ENCODE measurements at regions not wholly inside any gene's neighbourhood (a gene's known extent, or its start where the extent isn't known, plus 50 kb on each side); places are given as distances from the start of the nearest gene placed in this dataset.

DNA sequence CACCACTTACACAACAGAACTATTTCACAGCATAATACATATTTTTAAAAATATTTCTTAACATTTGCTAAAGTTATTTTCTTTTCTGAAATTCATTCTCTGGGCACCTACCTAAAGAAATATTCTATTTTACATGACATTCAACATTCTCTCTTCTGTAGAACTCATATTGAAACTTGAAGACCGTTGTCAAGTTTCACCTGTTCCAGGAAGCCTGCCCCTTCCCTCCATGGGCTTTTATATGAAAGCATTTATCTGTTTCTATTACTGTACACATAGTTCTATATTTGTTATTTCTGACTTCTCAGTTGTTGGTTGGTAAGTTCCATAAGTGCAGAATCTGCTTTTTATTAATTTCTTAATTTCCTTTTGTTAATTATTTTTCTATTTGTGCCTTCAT is 204.3 kb upstream of the ALCAM start:
- TF ChIP-seq, protein P1, sequence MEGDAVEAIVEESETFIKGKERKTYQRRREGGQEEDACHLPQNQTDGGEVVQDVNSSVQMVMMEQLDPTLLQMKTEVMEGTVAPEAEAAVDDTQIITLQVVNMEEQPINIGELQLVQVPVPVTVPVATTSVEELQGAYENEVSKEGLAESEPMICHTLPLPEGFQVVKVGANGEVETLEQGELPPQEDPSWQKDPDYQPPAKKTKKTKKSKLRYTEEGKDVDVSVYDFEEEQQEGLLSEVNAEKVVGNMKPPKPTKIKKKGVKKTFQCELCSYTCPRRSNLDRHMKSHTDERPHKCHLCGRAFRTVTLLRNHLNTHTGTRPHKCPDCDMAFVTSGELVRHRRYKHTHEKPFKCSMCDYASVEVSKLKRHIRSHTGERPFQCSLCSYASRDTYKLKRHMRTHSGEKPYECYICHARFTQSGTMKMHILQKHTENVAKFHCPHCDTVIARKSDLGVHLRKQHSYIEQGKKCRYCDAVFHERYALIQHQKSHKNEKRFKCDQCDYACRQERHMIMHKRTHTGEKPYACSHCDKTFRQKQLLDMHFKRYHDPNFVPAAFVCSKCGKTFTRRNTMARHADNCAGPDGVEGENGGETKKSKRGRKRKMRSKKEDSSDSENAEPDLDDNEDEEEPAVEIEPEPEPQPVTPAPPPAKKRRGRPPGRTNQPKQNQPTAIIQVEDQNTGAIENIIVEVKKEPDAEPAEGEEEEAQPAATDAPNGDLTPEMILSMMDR (IDR thresholded peaks at IDR 0.05), result no peak
- Mint-ChIP-seq H3K27ac (ENCODE audit: unreplicated experiment) (no peak overlapping the region), H3K36me3 (ENCODE audit: unreplicated experiment) (no peaks in the 10 kb centered on the region), H3K9me3 (ENCODE audit: unreplicated experiment) (peaks cover 6% of the 10 kb centered on the region), H3K4me3 (ENCODE audit: unreplicated experiment) (no peak overlapping the region), H3K27me3 (ENCODE audit: unreplicated experiment) (no peaks in the 10 kb centered on the region), H3K4me1 (ENCODE audit: unreplicated experiment) (peaks cover 20% of the 10 kb centered on the region)
- DNase-seq (ENCODE audit: extremely low spot score, unreplicated experiment), result no peak

DNA sequence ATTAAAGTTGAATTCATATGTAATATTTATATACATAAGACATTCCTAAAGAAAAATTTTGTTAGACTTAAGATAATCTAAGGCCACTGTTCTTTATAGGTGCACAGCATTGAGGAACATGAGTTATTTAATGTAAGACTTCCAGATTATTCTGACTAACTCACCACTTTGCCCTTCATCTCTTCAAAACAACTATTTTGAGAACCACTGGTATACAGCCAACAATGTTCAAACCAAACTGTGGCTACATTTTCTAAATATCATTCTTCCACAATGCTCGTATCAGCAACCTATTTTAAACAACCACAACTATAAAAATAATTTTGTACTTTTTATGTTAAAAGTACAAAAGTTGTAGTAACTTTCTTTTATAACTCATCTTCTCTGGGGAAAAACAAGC is 199.8 kb upstream of the ALCAM start:
- H3K4me3 Mint-ChIP-seq (ENCODE audit: unreplicated experiment), result no peak overlapping the region
- no peak overlapping the region for H3K27ac Mint-ChIP-seq (ENCODE audit: unreplicated experiment)
- H3K36me3 Mint-ChIP-seq (ENCODE audit: unreplicated experiment), result no peaks in the 10 kb centered on the region
- no peaks in the 10 kb centered on the region for H3K27me3 Mint-ChIP-seq (ENCODE audit: unreplicated experiment)
- TF ChIP-seq, protein P1 (IDR thresholded peaks at IDR 0.05), result no peak
- H3K9me3 Mint-ChIP-seq (ENCODE audit: unreplicated experiment), result peaks cover 6% of the 10 kb centered on the region
- H3K4me1 Mint-ChIP-seq (ENCODE audit: unreplicated experiment), result peaks cover 15% of the 10 kb centered on the region
- DNase-seq (ENCODE audit: extremely low spot score, unreplicated experiment), result no peak

DNA sequence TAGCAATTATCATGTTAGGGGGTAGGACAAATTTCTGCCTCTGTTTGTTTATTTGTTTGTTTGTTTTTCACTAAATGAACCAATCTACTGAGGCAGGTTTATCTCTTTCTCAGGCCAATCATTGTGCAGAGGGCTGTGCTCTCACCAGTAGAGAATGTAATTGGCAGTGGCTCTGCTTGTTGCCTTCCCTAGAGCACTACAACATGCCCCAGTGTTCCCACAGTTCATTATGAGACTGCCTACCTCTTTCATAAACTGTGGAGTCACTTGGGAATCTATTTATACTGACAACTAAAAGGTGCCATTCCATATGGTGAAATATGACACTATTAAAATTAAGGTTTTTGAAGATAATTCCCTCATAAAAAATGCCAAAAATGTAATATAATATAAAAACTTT is 196.3 kb upstream of the ALCAM start:
- peaks cover 2% of the 10 kb centered on the region for H3K9me3 Mint-ChIP-seq (ENCODE audit: unreplicated experiment)
- TF ChIP-seq, protein P1 (IDR thresholded peaks at IDR 0.05), result no peak
- H3K4me3 Mint-ChIP-seq (ENCODE audit: unreplicated experiment), result no peak overlapping the region
- no peaks in the 10 kb centered on the region for H3K36me3 Mint-ChIP-seq (ENCODE audit: unreplicated experiment)
- H3K4me1 Mint-ChIP-seq (ENCODE audit: unreplicated experiment), result peaks cover 4% of the 10 kb centered on the region
- DNase-seq (ENCODE audit: extremely low spot score, unreplicated experiment), result no peak
- no peak overlapping the region for H3K27ac Mint-ChIP-seq (ENCODE audit: unreplicated experiment)
- no peaks in the 10 kb centered on the region for H3K27me3 Mint-ChIP-seq (ENCODE audit: unreplicated experiment)

DNA sequence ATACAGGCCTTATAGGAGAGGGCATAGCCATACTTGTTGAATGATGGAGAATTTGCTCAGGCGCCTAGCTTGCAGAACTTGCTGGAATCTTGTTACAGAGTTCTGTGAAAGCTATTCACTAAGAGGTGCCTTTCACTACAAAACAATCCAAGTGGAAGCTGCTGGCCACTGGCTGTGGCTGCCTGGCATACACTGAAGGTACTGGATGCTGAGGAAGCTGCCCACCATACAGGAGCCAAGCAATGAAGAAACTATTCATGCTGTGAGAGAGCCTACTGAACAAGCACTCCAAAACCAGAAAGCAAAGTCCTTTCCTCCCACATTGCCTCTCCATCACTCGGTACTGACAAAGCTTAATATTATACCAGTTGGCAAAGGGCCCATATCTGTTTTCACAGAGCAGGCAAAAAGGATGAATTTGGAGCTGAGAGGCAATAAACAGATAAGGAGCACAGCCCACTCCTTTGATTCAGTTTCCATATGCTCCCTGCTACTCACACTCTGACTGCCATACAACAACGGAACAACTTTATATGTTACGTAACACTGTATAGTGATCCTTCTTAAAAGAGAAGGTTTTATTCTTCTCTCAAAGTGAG is 192.6 kb upstream of the ALCAM start:
- no peaks in the 10 kb centered on the region for H3K27me3 Mint-ChIP-seq (ENCODE audit: unreplicated experiment)
- no peak overlapping the region for H3K4me3 Mint-ChIP-seq (ENCODE audit: unreplicated experiment)
- H3K9me3 Mint-ChIP-seq (ENCODE audit: unreplicated experiment), result no peaks in the 10 kb centered on the region
- TF ChIP-seq, protein P1 (IDR thresholded peaks at IDR 0.05), result no peak
- no peak overlapping the region for H3K27ac Mint-ChIP-seq (ENCODE audit: unreplicated experiment)
- peaks cover 3% of the 10 kb centered on the region for H3K4me1 Mint-ChIP-seq (ENCODE audit: unreplicated experiment)
- no peak for DNase-seq (ENCODE audit: extremely low spot score, unreplicated experiment)
- no peaks in the 10 kb centered on the region for H3K36me3 Mint-ChIP-seq (ENCODE audit: unreplicated experiment)

DNA sequence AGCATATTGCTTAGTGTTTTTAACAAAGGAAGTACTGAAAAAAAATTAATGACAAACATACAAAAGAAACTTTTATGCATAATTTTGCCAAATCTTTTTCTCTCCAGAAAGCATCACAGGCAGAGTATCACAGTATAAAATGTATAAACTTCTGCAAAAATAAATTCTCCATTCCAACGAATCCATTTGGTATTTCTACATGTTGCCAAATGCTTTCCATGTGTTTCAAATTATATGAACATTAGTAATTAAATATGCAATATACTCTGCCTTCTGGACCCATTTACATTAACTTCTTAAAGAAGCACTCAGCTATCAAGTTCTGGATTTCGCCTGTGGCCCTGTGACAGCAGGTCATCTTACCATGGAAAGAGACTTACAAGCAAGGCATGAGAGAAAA is 189.1 kb upstream of the ALCAM start:
- Mint-ChIP-seq H3K36me3 (ENCODE audit: unreplicated experiment) (no peaks in the 10 kb centered on the region), H3K9me3 (ENCODE audit: unreplicated experiment) (peaks cover 3% of the 10 kb centered on the region), H3K27ac (ENCODE audit: unreplicated experiment) (no peak overlapping the region), H3K27me3 (ENCODE audit: unreplicated experiment) (no peaks in the 10 kb centered on the region), H3K4me3 (ENCODE audit: unreplicated experiment) (no peak overlapping the region), H3K4me1 (ENCODE audit: unreplicated experiment) (peaks cover 3% of the 10 kb centered on the region)
- no peak for DNase-seq (ENCODE audit: extremely low spot score, unreplicated experiment)
- TF ChIP-seq, protein P1 (IDR thresholded peaks at IDR 0.05), result no peak
